HepG2 (cell line): ENCODE measurements at regions not wholly inside any gene's neighbourhood (a gene's known extent, or its start where the extent isn't known, plus 50 kb on each side); places are given as distances from the start of the nearest gene placed in this dataset.

Experiments
- ATAC-seq: fragments of 200-7000 bp; cut with Tn5 transposase; 3 replicates; pipeline ENCODE4 v1.9.1; 2020; ENCODE audit warnings: mild to moderate bottlenecking, moderate library complexity
- BruUV-seq: library from RNA; stranded (reverse); fragments of 400-500 nt; replicated peaks from 2 replicates; lab custom pipeline; 2021; lab: Mats Ljungman, UMichigan
- CTCF ChIA-PET: fragments of 300-600 bp; formaldehyde crosslinking; extraction: SDS; loops from one replicate; lab custom pipeline; 2021; ENCODE audit warnings: low total read pairs, inconsistent platforms, low intra/inter-chr PET ratio; lab: Yijun Ruan, JAX
- POLR2A ChIA-PET: fragments of 350-600 bp; sonication (Branson Sonifier 250); formaldehyde crosslinking; loops from one replicate; lab custom pipeline; 2020; ENCODE audit warnings: antibody characterized with exemption, inconsistent platforms; lab: Yijun Ruan, JAX
- DNase-seq: peaks from one replicate; pipeline ENCODE4 v3.0.0-alpha.2; 2015; ENCODE audit warnings: low spot score
- FAIRE-seq: peaks from 3 replicates; lab custom pipeline; 2011; peaks lifted over from hg19 to GRCh38; lab: Jason Lieb, UNC
- H2AFZ ChIP-seq: one replicate; pipeline ENCODE4 v1.6.1; 2011; ENCODE audit warnings: low read length, inconsistent platforms
- H3K27ac ChIP-seq: fragments of 300-600 bp; 3 replicates; pipeline ENCODE4 v1.8.0; 2011; ENCODE audit warnings: mixed run types, mild to moderate bottlenecking, mixed read lengths, low read length, inconsistent platforms; ENCODE audit not compliant: insufficient read depth; ENCODE audit errors: extremely low read length
- H3K27me3 ChIP-seq, 2 experiments: fragments of 200-600 bp in 1 of 2; 2 replicates in 1 of 2; 3 replicates in 1 of 2; pipeline versions ENCODE4 v1.6.0 to v1.8.0; 2011; ENCODE audit warnings: low read length in 2 of 2, mild to moderate bottlenecking in 2 of 2, moderate library complexity in 2 of 2, inconsistent platforms in 1 of 2; ENCODE audit not compliant: insufficient read depth in 2 of 2, control insufficient read depth in 1 of 2
- H3K36me3 ChIP-seq, 2 experiments: fragments of 200-600 bp in 1 of 2; replicated peaks in 1 of 2; 2 replicates in 1 of 2; 3 replicates in 1 of 2; pipeline versions ENCODE4 v1.5.1 to v1.8.0; 2011; ENCODE audit warnings: low read length in 2 of 2, inconsistent platforms in 1 of 2; ENCODE audit not compliant: insufficient read depth in 2 of 2, control insufficient read depth in 1 of 2
- H3K4me1 ChIP-seq: 2 replicates; pipeline ENCODE4 v1.5.1; 2012; ENCODE audit warnings: low read length, inconsistent platforms; ENCODE audit not compliant: insufficient read depth
- H3K4me2 ChIP-seq: 2 replicates; pipeline ENCODE4 v1.6.0; 2011; ENCODE audit warnings: low read depth, low read length, inconsistent platforms
- H3K4me3 ChIP-seq, 3 experiments: fragments of 200-600 bp in 1 of 3; sonication (generic), shearing (Covaris generic) in 1 of 3; replicated peaks in 1 of 3; 2 replicates each; pipeline ENCODE4 v1.5.1; 2011 to 2016; ENCODE audit warnings: low read length in 3 of 3, inconsistent platforms in 2 of 3, low read depth in 2 of 3, mild to moderate bottlenecking in 2 of 3, control low read depth in 1 of 3, mixed read lengths in 1 of 3; ENCODE audit not compliant: insufficient read depth in 1 of 3
- H3K79me2 ChIP-seq: one replicate; pipeline ENCODE4 v1.6.1; 2011; ENCODE audit warnings: low read length, inconsistent platforms; ENCODE audit not compliant: insufficient read depth
- H3K9ac ChIP-seq: 2 replicates; pipeline ENCODE4 v1.6.0; 2011; ENCODE audit warnings: mild to moderate bottlenecking, low read depth, low read length, inconsistent platforms; ENCODE audit not compliant: insufficient read depth
- H3K9me3 ChIP-seq: 2 replicates; pipeline ENCODE4 v1.5.1; 2012; ENCODE audit warnings: mild to moderate bottlenecking, low read length
- H4K20me1 ChIP-seq: 2 replicates; pipeline ENCODE4 v1.6.0; 2011; ENCODE audit warnings: inconsistent platforms, mild to moderate bottlenecking, low read length, moderate library complexity; ENCODE audit not compliant: insufficient read depth
- THAP11 ChIP-seq: IDR thresholded peaks from 2 replicates; pipeline ENCODE4 v1.6.1; 2016; ENCODE audit warnings: missing biosample characterization, missing genetic modification reagents
- WGBS: methylation state at CpG from one replicate; pipeline ENCODE4 v1.1.6; 2017; ENCODE audit warnings: low lambda C conversion rate; 5-methylcytosine and 5-hydroxymethylcytosine counted together
- in situ Hi-C: cut with HindIII; loops from 2 replicates; pipeline ENCODE4 v1.10.0; 2017; ENCODE audit warnings: low pct_unique_long_range_greater_than_20kb; ENCODE audit not compliant: extremely low pct_ligation_motif_present
- intact Hi-C: fragments of 100-400 bp; cut with micrococcal nuclease; formaldehyde crosslinking; loops from one replicate; pipeline ENCODE4 v1.10.0; 2022; ENCODE audit not compliant: unreplicated experiment
- TF ChIP-seq, protein P1 (sequence below): sonication (generic); formaldehyde crosslinking; IDR thresholded peaks from one replicate; pipeline ENCODE4 v1.5.1; 2020; ENCODE audit warnings: mild to moderate bottlenecking, missing genetic modification reagents; ENCODE audit errors: not compliant biosample characterization

DNA sequence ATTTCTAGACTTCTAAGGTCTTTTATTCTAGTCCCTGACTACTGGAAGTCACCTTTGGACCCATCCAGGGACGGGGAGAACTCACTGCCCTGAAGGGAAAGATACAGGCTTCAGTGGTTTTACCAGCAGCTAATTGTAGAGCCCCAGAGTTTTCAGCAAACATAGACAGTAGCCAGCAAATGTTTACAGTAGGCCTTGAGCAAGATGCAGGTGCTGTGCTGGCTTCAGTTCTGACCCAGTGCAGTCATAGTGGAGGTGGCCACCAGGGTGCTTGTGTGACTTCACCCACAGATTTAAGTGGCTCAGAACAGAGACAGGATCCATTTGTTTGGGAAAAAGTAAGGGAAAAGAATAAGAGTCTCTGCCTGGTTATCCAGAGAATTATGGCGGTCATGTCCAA, 384.4 kb upstream of the AR start:
- no peaks in the 10 kb centered on the region for H3K4me1 ChIP-seq
- POLR2A ChIA-PET = no interaction called here
- H2AFZ ChIP-seq = no peak overlapping the region
- no peak for TF ChIP-seq THAP11 (CRISPR knock-in tag)
- TF ChIP-seq, protein P1, sequence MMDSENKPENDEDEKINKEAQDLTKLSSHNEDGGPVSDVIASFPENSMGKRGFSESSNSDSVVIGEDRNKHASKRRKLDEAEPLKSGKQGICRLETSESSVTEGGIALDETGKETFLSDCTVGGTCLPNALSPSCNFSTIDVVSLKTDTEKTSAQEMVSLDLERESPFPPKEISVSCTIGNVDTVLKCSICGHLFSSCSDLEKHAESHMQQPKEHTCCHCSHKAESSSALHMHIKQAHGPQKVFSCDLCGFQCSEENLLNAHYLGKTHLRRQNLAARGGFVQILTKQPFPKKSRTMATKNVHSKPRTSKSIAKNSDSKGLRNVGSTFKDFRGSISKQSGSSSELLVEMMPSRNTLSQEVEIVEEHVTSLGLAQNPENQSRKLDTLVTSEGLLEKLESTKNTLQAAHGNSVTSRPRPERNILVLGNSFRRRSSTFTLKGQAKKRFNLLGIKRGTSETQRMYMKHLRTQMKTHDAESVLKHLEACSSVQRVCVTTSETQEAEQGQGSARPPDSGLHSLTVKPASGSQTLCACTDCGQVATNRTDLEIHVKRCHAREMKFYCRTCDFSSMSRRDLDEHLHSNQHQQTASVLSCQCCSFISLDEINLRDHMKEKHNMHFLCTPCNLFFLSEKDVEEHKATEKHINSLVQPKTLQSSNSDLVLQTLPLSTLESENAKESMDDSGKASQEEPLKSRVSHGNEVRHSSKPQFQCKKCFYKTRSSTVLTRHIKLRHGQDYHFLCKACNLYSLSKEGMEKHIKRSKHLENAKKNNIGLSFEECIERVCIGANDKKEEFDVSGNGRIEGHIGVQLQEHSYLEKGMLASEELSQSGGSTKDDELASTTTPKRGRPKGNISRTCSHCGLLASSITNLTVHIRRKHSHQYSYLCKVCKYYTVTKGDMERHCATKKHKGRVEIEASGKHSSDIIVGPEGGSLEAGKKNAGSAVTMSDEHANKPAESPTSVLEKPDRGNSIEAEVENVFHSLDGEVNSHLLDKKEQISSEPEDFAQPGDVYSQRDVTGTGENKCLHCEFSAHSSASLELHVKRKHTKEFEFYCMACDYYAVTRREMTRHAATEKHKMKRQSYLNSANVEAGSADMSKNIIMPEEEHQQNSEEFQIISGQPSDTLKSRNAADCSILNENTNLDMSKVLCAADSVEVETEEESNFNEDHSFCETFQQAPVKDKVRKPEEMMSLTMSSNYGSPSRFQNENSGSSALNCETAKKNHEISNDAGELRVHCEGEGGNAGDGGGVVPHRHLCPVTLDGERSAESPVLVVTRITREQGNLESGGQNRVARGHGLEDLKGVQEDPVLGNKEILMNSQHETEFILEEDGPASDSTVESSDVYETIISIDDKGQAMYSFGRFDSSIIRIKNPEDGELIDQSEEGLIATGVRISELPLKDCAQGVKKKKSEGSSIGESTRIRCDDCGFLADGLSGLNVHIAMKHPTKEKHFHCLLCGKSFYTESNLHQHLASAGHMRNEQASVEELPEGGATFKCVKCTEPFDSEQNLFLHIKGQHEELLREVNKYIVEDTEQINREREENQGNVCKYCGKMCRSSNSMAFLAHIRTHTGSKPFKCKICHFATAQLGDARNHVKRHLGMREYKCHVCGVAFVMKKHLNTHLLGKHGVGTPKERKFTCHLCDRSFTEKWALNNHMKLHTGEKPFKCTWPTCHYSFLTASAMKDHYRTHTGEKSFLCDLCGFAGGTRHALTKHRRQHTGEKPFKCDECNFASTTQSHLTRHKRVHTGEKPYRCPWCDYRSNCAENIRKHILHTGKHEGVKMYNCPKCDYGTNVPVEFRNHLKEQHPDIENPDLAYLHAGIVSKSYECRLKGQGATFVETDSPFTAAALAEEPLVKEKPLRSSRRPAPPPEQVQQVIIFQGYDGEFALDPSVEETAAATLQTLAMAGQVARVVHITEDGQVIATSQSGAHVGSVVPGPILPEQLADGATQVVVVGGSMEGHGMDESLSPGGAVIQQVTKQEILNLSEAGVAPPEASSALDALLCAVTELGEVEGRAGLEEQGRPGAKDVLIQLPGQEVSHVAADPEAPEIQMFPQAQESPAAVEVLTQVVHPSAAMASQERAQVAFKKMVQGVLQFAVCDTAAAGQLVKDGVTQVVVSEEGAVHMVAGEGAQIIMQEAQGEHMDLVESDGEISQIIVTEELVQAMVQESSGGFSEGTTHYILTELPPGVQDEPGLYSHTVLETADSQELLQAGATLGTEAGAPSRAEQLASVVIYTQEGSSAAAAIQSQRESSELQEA (CRISPR knock-in tag) = no peak
- H3K79me2 ChIP-seq = no peaks in the 10 kb centered on the region
- no peaks in the 10 kb centered on the region for H3K36me3 ChIP-seq
- intact Hi-C loops = no loop called here
- no peak overlapping the region for H3K9ac ChIP-seq
- H4K20me1 ChIP-seq = no peaks in the 10 kb centered on the region
- no TSS peak for BruUV-seq
- no peak overlapping the region for H3K4me3 ChIP-seq
- ATAC-seq (no peak), DNase-seq (no peak), FAIRE-seq (no peak)
- no peak overlapping the region for H3K4me2 ChIP-seq
- peaks cover 71% of the 10 kb centered on the region for H3K9me3 ChIP-seq
- WGBS = 14% methylated on average over 1 of the region's 2 CpGs
- no peak overlapping the region for H3K27ac ChIP-seq
- in situ Hi-C loops = no loop called here
- H3K27me3 ChIP-seq = no peaks in the 10 kb centered on the region
- CTCF ChIA-PET = no interaction called here
